ENCODE measurements at regions not wholly inside any gene's neighbourhood (a gene's known extent, or its start where the extent isn't known, plus 50 kb on each side); places are given as distances from the start of the nearest gene placed in this dataset.

- Histone ChIP-seq H3K56ac (ENCODE audit: extremely low read depth, insufficient read depth, low read length) (no peak overlapping the region), H2AK5ac (ENCODE audit: low read depth, low read length) (0 out of 2 replicates have a peak overlapping the region, but pooled peaks have one; percentile 22), H3K4me2 (ENCODE audit: low read depth, low read length) (no peak overlapping the region), H4K5ac (ENCODE audit: low read depth, low read length) (no peak overlapping the region), H4K91ac (ENCODE audit: insufficient read depth, low read depth, low read length) (no peak overlapping the region), H3K9me3 (ENCODE audit: control insufficient read depth, insufficient read depth, low read length) (no peaks in the 10 kb centered on the region), H3K27ac (ENCODE audit: insufficient read depth, low read length) (no peak overlapping the region), H2BK120ac (ENCODE audit: low read depth, low read length) (no peak overlapping the region), H3K79me1 (ENCODE audit: low read depth in 1 of 2, low read length in 2 of 2) (no peaks in the 10 kb centered on the region), H2AK9ac (replicated peaks; ENCODE audit: low read depth, low read length, poor library complexity) (no peak overlapping the region), H3K4ac (ENCODE audit: low read depth, low read length) (no peak overlapping the region), H3K27me3 (ENCODE audit: control insufficient read depth, insufficient read depth, low read length) (no peaks in the 10 kb centered on the region), H3K9me1 (ENCODE audit: insufficient read depth, low read length) (no peaks in the 10 kb centered on the region), H2BK20ac (ENCODE audit: low read depth, low read length) (no peak overlapping the region), H4K20me1 (ENCODE audit: insufficient read depth, low read length) (no peaks in the 10 kb centered on the region), H3K18ac (ENCODE audit: low read depth, low read length) (no peak overlapping the region), H2BK5ac (ENCODE audit: low read depth, low read length, poor library complexity, severe bottlenecking) (no peak overlapping the region), H2AFZ (replicated peaks; ENCODE audit: low read length, poor library complexity) (no peak overlapping the region), H3K4me3 (ENCODE audit: insufficient read depth, low read depth, low read length) (no peak overlapping the region), H3K4me1 (ENCODE audit: control insufficient read depth, insufficient read depth, low read length) (peaks cover 2% of the 10 kb centered on the region), H3K14ac (replicated peaks; ENCODE audit: low read depth, low read length) (no peak overlapping the region), H2BK15ac (ENCODE audit: low read depth, low read length) (no peak overlapping the region), H4K8ac (ENCODE audit: low read depth in 2 of 2, low read length in 2 of 2) (no peak overlapping the region), H3K36me3 (ENCODE audit: control insufficient read depth, insufficient read depth, low read length) (no peaks in the 10 kb centered on the region), H3K23ac (ENCODE audit: low read depth, low read length) (no peak overlapping the region), H3K9ac (ENCODE audit: low read depth, low read length) (no peak overlapping the region)
- in situ Hi-C loops (cut with MboI; ENCODE audit: low sequenced_read_pairs) (no loop called here), dilution Hi-C loops (cut with HindIII; ENCODE audit: low sequenced_read_pairs, unreplicated experiment) (no loop called here), intact Hi-C loops (cut with micrococcal nuclease) (no loop called here)
- WGBS, 2 experiments (ENCODE audit: extremely low coverage in 2 of 2, insufficient read length in 1 of 2), result 82% methylated on average over 3 of the region's 7 CpGs; no CpG with 5 or more reads in 1 of the 2 experiments
- CTCF ChIA-PET, result interaction anchor here (0.6 kb wide), 2 partner anchors 284 to 852 kb away, joined by 3 to 4 read pairs; no protein-coding TSS in a partner anchor
- no peak for ATAC-seq (ENCODE audit: low read depth)
- DNase-seq, result no peak
- TF ChIP-seq CEBPB (IDR thresholded peaks at IDR 0.05; ENCODE audit: low read depth, low read length) (no peak), RAD21 (IDR thresholded peaks at IDR 0.05; ENCODE audit: low read length) (no peak), SMC3 (IDR thresholded peaks at IDR 0.05; ENCODE audit: low read depth, low read length) (no peak), ELK1 (IDR thresholded peaks at IDR 0.05; ENCODE audit: borderline replicate concordance, low read depth, low read length) (no peak), CHD1 (IDR thresholded peaks at IDR 0.05; ENCODE audit: low read depth, low read length) (no peak), MAFK (IDR thresholded peaks at IDR 0.05; ENCODE audit: low read depth, low read length) (no peak), FOS (IDR thresholded peaks at IDR 0.05; ENCODE audit: low read depth, low read length) (no peak), MAZ (IDR thresholded peaks at IDR 0.05; ENCODE audit: borderline replicate concordance, low read depth, low read length) (no peak), POLR2A (IDR thresholded peaks at IDR 0.05; ENCODE audit: low read depth, low read length) (no peak), NFE2L2 (IDR thresholded peaks at IDR 0.05; ENCODE audit: low read depth, low read length) (no peak)
- TF ChIP-seq, protein P1, sequence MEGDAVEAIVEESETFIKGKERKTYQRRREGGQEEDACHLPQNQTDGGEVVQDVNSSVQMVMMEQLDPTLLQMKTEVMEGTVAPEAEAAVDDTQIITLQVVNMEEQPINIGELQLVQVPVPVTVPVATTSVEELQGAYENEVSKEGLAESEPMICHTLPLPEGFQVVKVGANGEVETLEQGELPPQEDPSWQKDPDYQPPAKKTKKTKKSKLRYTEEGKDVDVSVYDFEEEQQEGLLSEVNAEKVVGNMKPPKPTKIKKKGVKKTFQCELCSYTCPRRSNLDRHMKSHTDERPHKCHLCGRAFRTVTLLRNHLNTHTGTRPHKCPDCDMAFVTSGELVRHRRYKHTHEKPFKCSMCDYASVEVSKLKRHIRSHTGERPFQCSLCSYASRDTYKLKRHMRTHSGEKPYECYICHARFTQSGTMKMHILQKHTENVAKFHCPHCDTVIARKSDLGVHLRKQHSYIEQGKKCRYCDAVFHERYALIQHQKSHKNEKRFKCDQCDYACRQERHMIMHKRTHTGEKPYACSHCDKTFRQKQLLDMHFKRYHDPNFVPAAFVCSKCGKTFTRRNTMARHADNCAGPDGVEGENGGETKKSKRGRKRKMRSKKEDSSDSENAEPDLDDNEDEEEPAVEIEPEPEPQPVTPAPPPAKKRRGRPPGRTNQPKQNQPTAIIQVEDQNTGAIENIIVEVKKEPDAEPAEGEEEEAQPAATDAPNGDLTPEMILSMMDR (conservative IDR thresholded peaks at IDR 0.05; ENCODE audit: low read depth, low read length), result no peak
- no TSS peak for BruUV-seq (replicated peaks)
- POLR2A ChIA-PET (ENCODE audit: unreplicated experiment), result no interaction called here
These were observed 285.2 kb upstream of the FZD8 start for GRCh38 chr10:35927341-35927740.

All from IMR-90 (cell line).